GM21825 (cell line): ENCODE measurements at regions not wholly inside any gene's neighbourhood (a gene's known extent, or its start where the extent isn't known, plus 50 kb on each side); places are given as distances from the start of the nearest gene placed in this dataset.

Source experiments
- ATAC-seq: cut with Tn5 transposase; IDR thresholded peaks from one replicate; pipeline ENCODE4 v1.9.1; 2021; ENCODE audit warnings: mild to moderate bottlenecking, moderate library complexity; ENCODE audit not compliant: unreplicated experiment

GRCh38 chr7:39883812-39884390, 66.2 kb upstream of the CDK13 start:
- ATAC-seq = no peak

- no peak for ATAC-seq
Observed at GRCh38 chr7:39888171-39888853, 61.7 kb upstream of the CDK13 start.

- no peak for ATAC-seq
Observed at GRCh38 chr7:39890411-39890810, 59.6 kb upstream of the CDK13 start.

- no peak for ATAC-seq
Observed at GRCh38 chr7:39891894-39892293, 58.2 kb upstream of the CDK13 start.

GRCh38 chr7:39892361-39892760, 57.7 kb upstream of the CDK13 start:
- no peak for ATAC-seq

GRCh38 chr7:39894904-39895303, 55.2 kb upstream of the CDK13 start:
- ATAC-seq = no peak

GRCh38 chr7:39896840-39897239, 53.2 kb upstream of the CDK13 start:
- ATAC-seq = no peak

- ATAC-seq = no peak
Observed at GRCh38 chr7:39898867-39899266, 51.2 kb upstream of the CDK13 start.
